OCI-LY7 (cell line): ENCODE measurements at regions not wholly inside any gene's neighbourhood (a gene's known extent, or its start where the extent isn't known, plus 50 kb on each side); places are given as distances from the start of the nearest gene placed in this dataset.

ENCODE experiments used
- EZH2phosphoT487 ChIP-seq: fragments of 200-600 bp; sonication (generic); IDR thresholded peaks from 2 replicates; pipeline ENCODE4 v1.6.1; 2018; ENCODE audit warnings: low read depth, borderline replicate concordance, mild to moderate bottlenecking, mixed run types, antibody characterized with exemption, low read length, moderate library complexity, mixed read lengths
- TF ChIP-seq, protein P1 (sequence below): fragments of 200-600 bp; sonication (generic); conservative IDR thresholded peaks from 2 replicates; pipeline ENCODE4 v1.5.1; 2014; ENCODE audit warnings: mild to moderate bottlenecking, antibody characterized with exemption, low read length, moderate library complexity, mixed read lengths

DNA sequence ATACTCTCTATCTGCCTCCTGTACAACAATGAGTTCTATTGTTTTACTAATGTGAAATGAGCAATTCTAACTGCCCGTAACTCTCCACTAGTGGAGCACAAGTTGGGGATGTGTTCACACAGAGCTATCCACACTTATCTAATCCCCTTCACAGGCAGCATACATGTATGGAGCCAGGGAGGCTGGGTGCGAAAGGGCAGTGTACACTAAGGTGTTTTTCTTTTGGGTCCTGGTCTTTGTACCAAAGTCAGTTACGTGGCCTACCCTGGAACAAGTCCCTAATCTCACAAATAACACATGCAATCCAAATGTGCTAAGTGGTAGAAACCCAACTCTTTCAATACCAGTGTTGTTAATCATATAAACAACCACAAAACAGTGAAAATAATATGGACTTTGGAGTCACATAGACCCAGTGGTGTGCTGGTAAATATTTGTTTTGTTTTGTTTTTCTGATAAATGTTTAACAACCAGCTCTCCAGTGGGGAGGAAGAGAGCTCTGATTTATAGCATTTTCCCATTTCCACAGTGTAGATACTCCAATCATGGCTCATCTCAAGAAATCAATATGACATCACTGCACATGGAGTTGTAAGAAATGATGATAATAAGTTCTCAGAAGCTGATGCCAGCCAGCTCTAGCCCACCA is 319.9 kb upstream of the DUSP10 start:
- TF ChIP-seq, protein P1, sequence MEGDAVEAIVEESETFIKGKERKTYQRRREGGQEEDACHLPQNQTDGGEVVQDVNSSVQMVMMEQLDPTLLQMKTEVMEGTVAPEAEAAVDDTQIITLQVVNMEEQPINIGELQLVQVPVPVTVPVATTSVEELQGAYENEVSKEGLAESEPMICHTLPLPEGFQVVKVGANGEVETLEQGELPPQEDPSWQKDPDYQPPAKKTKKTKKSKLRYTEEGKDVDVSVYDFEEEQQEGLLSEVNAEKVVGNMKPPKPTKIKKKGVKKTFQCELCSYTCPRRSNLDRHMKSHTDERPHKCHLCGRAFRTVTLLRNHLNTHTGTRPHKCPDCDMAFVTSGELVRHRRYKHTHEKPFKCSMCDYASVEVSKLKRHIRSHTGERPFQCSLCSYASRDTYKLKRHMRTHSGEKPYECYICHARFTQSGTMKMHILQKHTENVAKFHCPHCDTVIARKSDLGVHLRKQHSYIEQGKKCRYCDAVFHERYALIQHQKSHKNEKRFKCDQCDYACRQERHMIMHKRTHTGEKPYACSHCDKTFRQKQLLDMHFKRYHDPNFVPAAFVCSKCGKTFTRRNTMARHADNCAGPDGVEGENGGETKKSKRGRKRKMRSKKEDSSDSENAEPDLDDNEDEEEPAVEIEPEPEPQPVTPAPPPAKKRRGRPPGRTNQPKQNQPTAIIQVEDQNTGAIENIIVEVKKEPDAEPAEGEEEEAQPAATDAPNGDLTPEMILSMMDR, result no peak
- TF ChIP-seq EZH2phosphoT487, result no peak
